ENCODE measurements at regions not wholly inside any gene's neighbourhood (a gene's known extent, or its start where the extent isn't known, plus 50 kb on each side); places are given as distances from the start of the nearest gene placed in this dataset.

GRCh38 chr21:40923407-40923806, 76.4 kb upstream of the DSCAM start:
- Histone ChIP-seq H3K4me1 (ENCODE audit: insufficient read depth, low read length, poor library complexity, severe bottlenecking) (no peaks in the 10 kb centered on the region), H2AFZ (ENCODE audit: low read length) (no peak overlapping the region), H4K20me1 (ENCODE audit: insufficient read depth, low read length) (no peaks in the 10 kb centered on the region), H3K27ac (ENCODE audit: low read depth, low read length, poor library complexity, severe bottlenecking) (no peak overlapping the region), H3K9me2 (ENCODE audit: insufficient read depth, low read length) (no peaks in the 10 kb centered on the region), H3K4me2 (ENCODE audit: low read length) (no peak overlapping the region), H3K79me2 (ENCODE audit: insufficient read depth, low read depth, low read length) (no peaks in the 10 kb centered on the region), H3K9me3 (ENCODE audit: low read length) (no peaks in the 10 kb centered on the region), H3K36me3 (ENCODE audit: insufficient read depth, low read length) (no peaks in the 10 kb centered on the region), H3K4me3 (ENCODE audit: low read depth, low read length, poor library complexity, severe bottlenecking) (no peak overlapping the region)
- no peak for DNase-seq (ENCODE audit: low spot score)
- ChIA-PET POLR2A (interaction anchor here (0.7 kb wide), 1 partner anchor 662 kb away, joined by 7 read pairs; no protein-coding TSS in a partner anchor), CTCF (ENCODE audit: unreplicated experiment) (no interaction called here)
- BruUV-seq (replicated peaks), result no TSS peak
- intact Hi-C loops (cut with micrococcal nuclease; ENCODE audit: unreplicated experiment), result no loop called here
- TF ChIP-seq CTCF (conservative IDR thresholded peaks at IDR 0.05; ENCODE audit: low read length) (no peak), EZH2phosphoT487 (IDR thresholded peaks at IDR 0.05; ENCODE audit: borderline replicate concordance, low read depth, low read length) (no peak)

- CTCF ChIA-PET (ENCODE audit: unreplicated experiment), result no interaction called here
- Histone ChIP-seq H3K9me3 (ENCODE audit: low read length) (no peaks in the 10 kb centered on the region), H3K4me2 (ENCODE audit: low read length) (no peak overlapping the region), H4K20me1 (ENCODE audit: insufficient read depth, low read length) (no peaks in the 10 kb centered on the region), H2AFZ (ENCODE audit: low read length) (no peak overlapping the region), H3K9me2 (ENCODE audit: insufficient read depth, low read length) (no peaks in the 10 kb centered on the region), H3K4me3 (ENCODE audit: low read depth, low read length, poor library complexity, severe bottlenecking) (no peak overlapping the region), H3K4me1 (ENCODE audit: insufficient read depth, low read length, poor library complexity, severe bottlenecking) (no peaks in the 10 kb centered on the region), H3K79me2 (ENCODE audit: insufficient read depth, low read depth, low read length) (no peaks in the 10 kb centered on the region), H3K36me3 (ENCODE audit: insufficient read depth, low read length) (no peaks in the 10 kb centered on the region), H3K27ac (ENCODE audit: low read depth, low read length, poor library complexity, severe bottlenecking) (no peak overlapping the region)
- BruUV-seq (replicated peaks), result no TSS peak
- intact Hi-C loops (cut with micrococcal nuclease; ENCODE audit: unreplicated experiment), result no loop called here
- TF ChIP-seq EZH2phosphoT487 (IDR thresholded peaks at IDR 0.05; ENCODE audit: borderline replicate concordance, low read depth, low read length) (no peak), CTCF (conservative IDR thresholded peaks at IDR 0.05; ENCODE audit: low read length) (no peak)
- DNase-seq (ENCODE audit: low spot score), result no peak
- POLR2A ChIA-PET, result no interaction called here
These were observed 76.9 kb upstream of the DSCAM start for GRCh38 chr21:40923901-40924300.

- no peaks in the 10 kb centered on the region for H3K79me2 ChIP-seq (ENCODE audit: insufficient read depth, low read depth, low read length)
- TF ChIP-seq EZH2phosphoT487 (IDR thresholded peaks at IDR 0.05; ENCODE audit: borderline replicate concordance, low read depth, low read length), result no peak
- H3K4me2 ChIP-seq (ENCODE audit: low read length), result no peak overlapping the region
- no peaks in the 10 kb centered on the region for H3K4me1 ChIP-seq (ENCODE audit: insufficient read depth, low read length, poor library complexity, severe bottlenecking)
- POLR2A ChIA-PET, result no interaction called here
- no peaks in the 10 kb centered on the region for H3K9me2 ChIP-seq (ENCODE audit: insufficient read depth, low read length)
- H3K4me3 ChIP-seq (ENCODE audit: low read depth, low read length, poor library complexity, severe bottlenecking), result no peak overlapping the region
- no peaks in the 10 kb centered on the region for H3K9me3 ChIP-seq (ENCODE audit: low read length)
- H2AFZ ChIP-seq (ENCODE audit: low read length), result no peak overlapping the region
- BruUV-seq (replicated peaks), result no TSS peak
- intact Hi-C loops (cut with micrococcal nuclease; ENCODE audit: unreplicated experiment), result no loop called here
- H3K27ac ChIP-seq (ENCODE audit: low read depth, low read length, poor library complexity, severe bottlenecking), result no peak overlapping the region
- H4K20me1 ChIP-seq (ENCODE audit: insufficient read depth, low read length), result no peaks in the 10 kb centered on the region
- CTCF ChIA-PET (ENCODE audit: unreplicated experiment), result no interaction called here
- DNase-seq (ENCODE audit: low spot score), result no peak
- H3K36me3 ChIP-seq (ENCODE audit: insufficient read depth, low read length), result no peaks in the 10 kb centered on the region
These were observed 77.7 kb upstream of the DSCAM start for GRCh38 chr21:40924641-40925040.
